ENCODE measurements at regions not wholly inside any gene's neighbourhood (a gene's known extent, or its start where the extent isn't known, plus 50 kb on each side); places are given as distances from the start of the nearest gene placed in this dataset.

- DNase-seq (ENCODE audit: low read depth in 1 of 2, low spot score in 2 of 2): no peak
- Histone ChIP-seq H4K20me1 (replicated peaks in 1 of 2; ENCODE audit: control insufficient read depth in 1 of 2, insufficient read depth in 2 of 2, low read length in 2 of 2) (peaks cover 25 to 31% of the 10 kb centered on the region in 2 experiments), H2BK5ac (ENCODE audit: low read depth, low read length) (no peak overlapping the region), H3K23me2 (ENCODE audit: low read depth, low read length) (no peaks in the 10 kb centered on the region), H3K79me1 (ENCODE audit: low read depth, low read length) (peaks cover 2% of the 10 kb centered on the region; the same call in 1 of the 2 replicates), H3K9me3 (ENCODE audit: insufficient read depth in 2 of 2, low read depth in 1 of 2, low read length in 1 of 2) (no peaks in the 10 kb centered on the region), H2AFZ (ENCODE audit: low read length) (no peak overlapping the region), H3K23ac (ENCODE audit: insufficient read length) (no peak overlapping the region), H4K8ac (ENCODE audit: extremely low read depth, insufficient read depth, low read length) (no peak overlapping the region), H3K4ac (replicated peaks; ENCODE audit: insufficient read length, low read depth, low read length) (no peak overlapping the region), H3K4me2 (ENCODE audit: insufficient read depth in 1 of 2, low read depth in 2 of 2, low read length in 2 of 2) (no peak overlapping the region), H3K9ac (replicated peaks in 1 of 4; ENCODE audit: extremely low read depth in 1 of 4, low read depth in 3 of 4, low read length in 3 of 4) (no peak overlapping the region), H2AK5ac (ENCODE audit: low read depth, low read length) (no peak overlapping the region), H3K18ac (ENCODE audit: extremely low read depth, low read length) (no peak overlapping the region), H4K5ac (ENCODE audit: insufficient read length, low read depth, low read length) (no peak overlapping the region), H3K56ac (replicated peaks; ENCODE audit: insufficient read length, low read depth, low read length) (no peak overlapping the region), H2BK15ac (ENCODE audit: low read length) (no peak overlapping the region), H2BK20ac (ENCODE audit: low read length) (no peak overlapping the region), H3K27ac (ENCODE audit: low read depth, low read length) (no peak overlapping the region), H2BK120ac (replicated peaks; ENCODE audit: low read depth, low read length) (no peak overlapping the region), H2BK12ac (ENCODE audit: low read depth, low read length) (no peak overlapping the region), H3K79me2 (ENCODE audit: control insufficient read depth in 1 of 2, insufficient read depth in 2 of 2, low read length in 2 of 2) (peaks cover 36 to 100% of the 10 kb centered on the region in 2 experiments), H4K91ac (replicated peaks; ENCODE audit: insufficient read length, low read length) (no peak overlapping the region), H3K27me3 (replicated peaks in 1 of 4; ENCODE audit: control insufficient read depth in 3 of 4, extremely low read depth in 1 of 4, insufficient read depth in 3 of 4, low read length in 3 of 4) (no peaks in the 10 kb centered on the region), H3K36me3 (ENCODE audit: control insufficient read depth in 2 of 4, insufficient read depth in 4 of 4, low read length in 3 of 4) (no peaks in the 10 kb centered on the region), H3K4me3 (ENCODE audit: extremely low read depth in 1 of 4, insufficient read depth in 2 of 4, low read depth in 3 of 4, low read length in 4 of 4) (no peak overlapping the region), H3K14ac (ENCODE audit: insufficient read length) (no peak overlapping the region), H3K4me1 (replicated peaks in 1 of 4; ENCODE audit: control insufficient read depth in 3 of 4, insufficient read depth in 4 of 4, low read length in 3 of 4) (peaks cover 0 to 21% (median 4%) of the 10 kb centered on the region in 4 experiments; a peak in 3 of 7 replicates)
- FAIRE-seq: no peak
- 87% methylated on average over 4 of the region's 4 CpGs; no CpG with 5 or more reads in 1 of the 2 experiments for WGBS, 2 experiments (ENCODE audit: extremely low coverage in 1 of 2, insufficient coverage in 1 of 2, insufficient read length in 1 of 2, insufficient replicate concordance in 2 of 2, low coverage in 1 of 2, low lambda C conversion rate in 2 of 2, missing lambda C conversion rate in 1 of 2)
- POLR2A ChIA-PET (ENCODE audit: partially characterized antibody): interaction anchor here (1.2 to 1.3 kb wide), 2 partner anchors 13 to 17 kb away, joined by 3 read pairs; no protein-coding TSS in a partner anchor
- CTCF ChIA-PET (ENCODE audit: partially characterized antibody): no interaction called here
- TF ChIP-seq SIN3A (conservative IDR thresholded peaks at IDR 0.05 in 1 of 2, IDR thresholded peaks at IDR 0.05 in 1 of 2; ENCODE audit: low read depth in 1 of 2, low read length in 2 of 2): no peak
- no peak for TF ChIP-seq RNF2 (IDR thresholded peaks at IDR 0.05; ENCODE audit: borderline replicate concordance, low read depth, low read length, missing control alignments, poor library complexity, severe bottlenecking)
- no peak for TF ChIP-seq EP300 (IDR thresholded peaks at IDR 0.05; ENCODE audit: borderline replicate concordance in 1 of 2, low read depth in 2 of 2, low read length in 2 of 2)
- TF ChIP-seq, protein P1, sequence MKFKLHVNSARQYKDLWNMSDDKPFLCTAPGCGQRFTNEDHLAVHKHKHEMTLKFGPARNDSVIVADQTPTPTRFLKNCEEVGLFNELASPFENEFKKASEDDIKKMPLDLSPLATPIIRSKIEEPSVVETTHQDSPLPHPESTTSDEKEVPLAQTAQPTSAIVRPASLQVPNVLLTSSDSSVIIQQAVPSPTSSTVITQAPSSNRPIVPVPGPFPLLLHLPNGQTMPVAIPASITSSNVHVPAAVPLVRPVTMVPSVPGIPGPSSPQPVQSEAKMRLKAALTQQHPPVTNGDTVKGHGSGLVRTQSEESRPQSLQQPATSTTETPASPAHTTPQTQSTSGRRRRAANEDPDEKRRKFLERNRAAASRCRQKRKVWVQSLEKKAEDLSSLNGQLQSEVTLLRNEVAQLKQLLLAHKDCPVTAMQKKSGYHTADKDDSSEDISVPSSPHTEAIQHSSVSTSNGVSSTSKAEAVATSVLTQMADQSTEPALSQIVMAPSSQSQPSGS (IDR thresholded peaks at IDR 0.05; ENCODE audit: low read length): no peak
- no peak for TF ChIP-seq SP2 (IDR thresholded peaks at IDR 0.05; ENCODE audit: low read length)
- TF ChIP-seq TAF1 (IDR thresholded peaks at IDR 0.05; ENCODE audit: low read depth, low read length): no peak
Observed at GRCh38 chr3:72413228-72413627, 435.0 kb downstream of the SHQ1 start.

Data from H1 (cell line).